Fibroblast of lung (primary cell): ENCODE measurements at regions not wholly inside any gene's neighbourhood (a gene's known extent, or its start where the extent isn't known, plus 50 kb on each side); places are given as distances from the start of the nearest gene placed in this dataset.
"Not testable (repeated sequence)": the region's sequence is repeated elsewhere in the genome, so short reads cannot be mapped to it uniquely, and the experiment has no call there.

ENCODE experiments used
- DNase-seq, 2 donors: peaks; one replicate each; pipeline versions ENCODE4 v3.0.0 to v3.0.0-alpha.2; 2010; ENCODE audit warnings: low read depth in 2 of 2
- H2AFZ ChIP-seq: 2 replicates; pipeline ENCODE4 v1.5.1; 2012; ENCODE audit warnings: low read length, control low read depth, inconsistent platforms
- H3K27ac ChIP-seq: 2 replicates; pipeline ENCODE4 v1.5.1; 2011; ENCODE audit warnings: low read length, control low read depth; ENCODE audit not compliant: insufficient read depth
- H3K27me3 ChIP-seq: 2 replicates; pipeline ENCODE4 v1.5.1; 2011; ENCODE audit warnings: mild to moderate bottlenecking, low read length; ENCODE audit not compliant: control insufficient read depth, insufficient read depth
- H3K36me3 ChIP-seq: 2 replicates; pipeline ENCODE4 v1.5.1; 2011; ENCODE audit warnings: low read length; ENCODE audit not compliant: control insufficient read depth, insufficient read depth
- H3K4me1 ChIP-seq: 2 replicates; pipeline ENCODE4 v1.5.1; 2011; ENCODE audit warnings: low read length; ENCODE audit not compliant: control insufficient read depth, insufficient read depth; ENCODE audit errors: extremely low read depth
- H3K4me2 ChIP-seq: 2 replicates; pipeline ENCODE4 v1.5.1; 2011; ENCODE audit warnings: low read length, control low read depth; ENCODE audit not compliant: insufficient read depth; ENCODE audit errors: extremely low read depth
- H3K4me3 ChIP-seq, 4 experiments: fragments of 200-600 bp in 1 of 4; sonication (generic) in 1 of 4; replicated peaks in 1 of 4; 2 replicates each; pipeline ENCODE4 v1.5.1; 2011 to 2016; ENCODE audit warnings: low read length in 4 of 4, low read depth in 3 of 4, mild to moderate bottlenecking in 3 of 4, control low read depth in 2 of 4, inconsistent platforms in 1 of 4, mixed read lengths in 1 of 4; ENCODE audit not compliant: insufficient read depth in 1 of 4; ENCODE audit errors: control extremely low read depth in 1 of 4
- H3K79me2 ChIP-seq: 2 replicates; pipeline ENCODE4 v1.5.1; 2012; ENCODE audit warnings: mild to moderate bottlenecking, low read length, inconsistent platforms; ENCODE audit not compliant: control insufficient read depth, insufficient read depth
- H3K9ac ChIP-seq: 2 replicates; pipeline ENCODE4 v1.5.1; 2011; ENCODE audit warnings: mild to moderate bottlenecking, low read length, control low read depth; ENCODE audit not compliant: insufficient read depth
- H3K9me3 ChIP-seq: 2 replicates; pipeline ENCODE4 v1.5.1; 2012; ENCODE audit warnings: low read depth, low read length; ENCODE audit not compliant: control insufficient read depth, insufficient read depth
- H4K20me1 ChIP-seq: 2 replicates; pipeline ENCODE4 v1.5.1; 2011; ENCODE audit warnings: low read length; ENCODE audit not compliant: control insufficient read depth, insufficient read depth; ENCODE audit errors: extremely low read depth
- TF ChIP-seq, protein P1 (sequence below), 2 donors: IDR thresholded peaks in 1 of 2; conservative IDR thresholded peaks in 1 of 2; 1 replicate in 1 of 2; 2 replicates in 1 of 2; pipeline ENCODE4 v1.5.1; 2011 to 2012; ENCODE audit warnings: low read length in 2 of 2, control low read depth in 1 of 2, inconsistent platforms in 1 of 2, low read depth in 1 of 2, mild to moderate bottlenecking in 1 of 2

DNA sequence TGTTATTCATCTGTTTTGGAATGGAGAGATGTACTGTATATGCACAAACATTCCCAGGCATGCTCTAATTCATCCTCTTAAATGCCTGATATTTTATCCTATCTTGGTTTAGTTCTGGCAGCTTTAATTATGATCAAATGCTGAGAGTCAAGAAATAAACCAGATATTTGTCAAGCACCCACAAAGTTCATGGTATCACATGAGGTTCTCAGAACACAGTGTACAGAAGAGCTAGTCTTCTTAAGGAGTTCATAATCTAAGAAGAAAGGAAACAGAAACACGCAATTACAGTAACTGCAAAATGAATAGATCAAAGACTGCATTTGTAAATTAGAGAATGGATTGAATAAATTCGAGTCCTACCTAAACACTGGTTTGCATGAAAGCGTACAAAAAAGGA, 58.3 kb upstream of the KCNH1 start:
- Histone ChIP-seq H3K9ac (no peak overlapping the region), H4K20me1 (no peaks in the 10 kb centered on the region), H3K36me3 (no peaks in the 10 kb centered on the region), H3K4me3 (no peak overlapping the region), H3K27ac (no peak overlapping the region), H3K9me3 (no peaks in the 10 kb centered on the region), H3K27me3 (no peaks in the 10 kb centered on the region), H3K4me2 (no peak overlapping the region), H3K4me1 (no peaks in the 10 kb centered on the region), H2AFZ (no peak overlapping the region), H3K79me2 (no peaks in the 10 kb centered on the region)
- no peak for DNase-seq
- TF ChIP-seq, protein P1, sequence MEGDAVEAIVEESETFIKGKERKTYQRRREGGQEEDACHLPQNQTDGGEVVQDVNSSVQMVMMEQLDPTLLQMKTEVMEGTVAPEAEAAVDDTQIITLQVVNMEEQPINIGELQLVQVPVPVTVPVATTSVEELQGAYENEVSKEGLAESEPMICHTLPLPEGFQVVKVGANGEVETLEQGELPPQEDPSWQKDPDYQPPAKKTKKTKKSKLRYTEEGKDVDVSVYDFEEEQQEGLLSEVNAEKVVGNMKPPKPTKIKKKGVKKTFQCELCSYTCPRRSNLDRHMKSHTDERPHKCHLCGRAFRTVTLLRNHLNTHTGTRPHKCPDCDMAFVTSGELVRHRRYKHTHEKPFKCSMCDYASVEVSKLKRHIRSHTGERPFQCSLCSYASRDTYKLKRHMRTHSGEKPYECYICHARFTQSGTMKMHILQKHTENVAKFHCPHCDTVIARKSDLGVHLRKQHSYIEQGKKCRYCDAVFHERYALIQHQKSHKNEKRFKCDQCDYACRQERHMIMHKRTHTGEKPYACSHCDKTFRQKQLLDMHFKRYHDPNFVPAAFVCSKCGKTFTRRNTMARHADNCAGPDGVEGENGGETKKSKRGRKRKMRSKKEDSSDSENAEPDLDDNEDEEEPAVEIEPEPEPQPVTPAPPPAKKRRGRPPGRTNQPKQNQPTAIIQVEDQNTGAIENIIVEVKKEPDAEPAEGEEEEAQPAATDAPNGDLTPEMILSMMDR (conservative IDR thresholded peaks at IDR 0.05 in 1 of 2, IDR thresholded peaks at IDR 0.05 in 1 of 2; ENCODE audit: low read depth in 1 of 2, low read length in 2 of 2) = no peak

DNA sequence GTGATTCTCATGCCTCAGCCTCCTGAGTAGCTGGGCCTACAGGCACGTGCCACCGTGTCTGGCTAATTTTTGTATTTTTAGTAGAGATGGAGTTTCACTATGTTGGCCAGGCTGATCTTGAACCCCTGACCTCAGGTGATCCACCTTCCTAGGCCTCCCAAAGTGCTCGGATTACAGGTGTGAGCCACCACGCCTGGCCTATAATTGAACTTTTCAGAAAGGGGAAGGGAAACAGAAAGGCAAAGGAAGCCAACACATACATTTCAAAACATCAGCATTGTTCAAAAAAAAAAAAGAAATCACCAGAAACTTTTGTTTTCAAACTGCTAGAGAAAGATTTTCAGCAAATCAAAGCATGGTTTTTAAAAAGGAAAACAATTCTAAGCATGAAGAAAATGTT, 54.8 kb upstream of the KCNH1 start:
- H3K27ac ChIP-seq, H3K27me3 ChIP-seq, DNase-seq, H3K79me2 ChIP-seq, H3K4me3 ChIP-seq, H3K9me3 ChIP-seq, H3K9ac ChIP-seq, H4K20me1 ChIP-seq, H2AFZ ChIP-seq, H3K4me1 ChIP-seq, H3K4me2 ChIP-seq, H3K36me3 ChIP-seq: not testable (repeated sequence)

DNA sequence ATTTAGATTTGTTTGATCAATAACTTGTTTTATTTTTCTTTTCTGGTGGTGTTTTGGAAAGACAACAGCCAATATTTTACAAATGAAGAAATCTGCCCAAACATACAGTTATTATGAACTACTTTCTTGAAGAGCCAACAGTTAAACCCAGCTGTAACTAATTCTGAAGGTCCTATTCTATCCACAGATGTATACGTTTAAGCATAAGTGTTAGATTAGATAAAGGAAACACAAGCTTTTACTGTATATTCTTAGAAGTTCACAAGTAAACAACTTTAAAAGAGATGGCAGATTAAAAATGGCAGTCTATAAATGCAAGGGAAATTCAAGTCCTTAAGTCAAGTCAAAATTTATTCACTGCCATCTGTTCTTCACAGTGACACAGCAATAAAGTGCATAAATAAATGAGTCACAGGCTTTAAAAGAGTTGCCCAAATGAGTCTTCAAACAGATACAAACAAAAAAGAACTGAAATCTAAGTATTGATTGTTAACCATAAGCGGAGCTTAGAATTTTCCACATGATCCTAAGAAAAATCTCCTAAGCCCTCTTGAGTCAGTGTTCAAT, 49.9 kb upstream of the KCNH1 start:
- no peak overlapping the region for H3K4me3 ChIP-seq
- H3K27ac ChIP-seq = no peak overlapping the region
- H3K9ac ChIP-seq = no peak overlapping the region
- H3K79me2 ChIP-seq = no peaks in the 10 kb centered on the region
- H3K27me3 ChIP-seq = no peaks in the 10 kb centered on the region
- no peak overlapping the region for H2AFZ ChIP-seq
- no peak overlapping the region for H3K4me2 ChIP-seq
- no peaks in the 10 kb centered on the region for H3K4me1 ChIP-seq
- no peaks in the 10 kb centered on the region for H3K9me3 ChIP-seq
- no peaks in the 10 kb centered on the region for H3K36me3 ChIP-seq
- no peak for DNase-seq
- H4K20me1 ChIP-seq = no peaks in the 10 kb centered on the region
- TF ChIP-seq, protein P1 (conservative IDR thresholded peaks at IDR 0.05 in 1 of 2, IDR thresholded peaks at IDR 0.05 in 1 of 2; ENCODE audit: low read depth in 1 of 2, low read length in 2 of 2) = no peak
